Left forelimb (tissue), 1 donor: ENCODE measurements at regions not wholly inside any gene's neighbourhood (a gene's known extent, or its start where the extent isn't known, plus 50 kb on each side); places are given as distances from the start of the nearest gene placed in this dataset.

Experiments used
- DNase-seq: peaks from one replicate; pipeline ENCODE4 v3.0.0-alpha.2; 2018; ENCODE audit warnings: low spot score

DNA sequence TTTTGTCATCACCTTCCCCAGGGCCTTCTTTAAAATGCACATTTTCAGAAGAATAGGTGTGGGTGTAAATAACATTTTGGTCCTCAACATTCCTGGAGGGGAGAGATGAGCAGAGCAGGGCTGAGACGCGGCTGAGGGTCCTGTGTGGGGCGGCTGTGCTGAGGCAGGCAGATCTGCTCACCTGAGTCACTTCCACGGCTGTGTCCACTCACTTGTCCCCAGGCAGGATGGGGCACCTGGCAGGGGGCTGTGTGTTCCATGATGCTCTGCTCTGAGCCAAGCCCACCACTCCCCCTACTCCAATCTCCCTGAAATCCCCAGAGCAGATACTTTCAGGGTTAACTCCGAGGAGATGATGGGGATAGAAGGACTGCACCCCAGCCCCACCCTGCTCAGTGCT lies 93.8 kb downstream of the GLRX3 start:
- DNase-seq: peak; percentile 11

DNA sequence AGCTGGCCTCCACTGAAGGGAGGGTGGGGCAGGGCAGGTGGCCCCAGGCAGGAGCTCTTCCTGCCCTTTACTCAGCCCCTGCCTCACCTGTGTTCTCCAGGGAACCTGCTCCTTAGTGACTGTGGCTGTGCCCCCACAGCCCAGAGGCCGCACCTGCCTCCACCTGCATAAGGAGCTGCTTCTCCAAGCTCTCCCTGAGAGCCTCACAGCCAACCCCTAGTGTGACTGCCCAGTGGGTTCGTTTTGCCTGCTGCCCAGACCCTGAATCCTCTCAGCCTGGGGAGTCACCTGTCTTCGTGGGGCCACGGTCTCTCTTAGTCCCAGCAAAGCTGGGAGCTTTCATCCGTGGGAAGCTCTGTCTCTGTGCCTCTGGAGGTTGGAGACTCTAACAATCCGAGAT lies 94.4 kb downstream of the GLRX3 start:
- peak; percentile 15 for DNase-seq

DNA sequence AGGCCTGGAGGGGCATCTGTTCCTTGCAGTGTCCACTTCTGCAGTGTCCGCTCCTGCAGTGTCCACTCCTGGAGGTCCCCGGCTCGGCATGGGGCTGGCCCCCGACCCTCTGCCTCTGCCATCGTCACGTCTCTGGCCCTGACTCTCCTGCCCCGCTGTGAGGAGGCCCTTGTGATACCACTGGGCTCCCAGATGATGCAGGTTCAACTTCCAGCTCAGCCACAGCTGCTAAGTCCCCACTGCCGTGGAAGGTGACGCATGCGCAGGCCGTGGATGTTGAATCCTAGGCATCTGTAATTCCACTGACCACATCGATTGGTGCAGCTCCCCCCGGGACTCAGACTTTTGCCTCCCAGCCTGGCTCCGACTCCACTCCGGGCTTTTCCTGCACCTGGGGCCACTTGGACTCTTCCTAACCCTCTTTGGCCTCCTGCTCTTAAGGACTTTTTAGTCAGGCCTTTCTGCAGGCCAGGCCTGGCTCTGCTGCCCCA lies 95.1 kb downstream of the GLRX3 start:
- DNase-seq: peak; percentile 49

DNA sequence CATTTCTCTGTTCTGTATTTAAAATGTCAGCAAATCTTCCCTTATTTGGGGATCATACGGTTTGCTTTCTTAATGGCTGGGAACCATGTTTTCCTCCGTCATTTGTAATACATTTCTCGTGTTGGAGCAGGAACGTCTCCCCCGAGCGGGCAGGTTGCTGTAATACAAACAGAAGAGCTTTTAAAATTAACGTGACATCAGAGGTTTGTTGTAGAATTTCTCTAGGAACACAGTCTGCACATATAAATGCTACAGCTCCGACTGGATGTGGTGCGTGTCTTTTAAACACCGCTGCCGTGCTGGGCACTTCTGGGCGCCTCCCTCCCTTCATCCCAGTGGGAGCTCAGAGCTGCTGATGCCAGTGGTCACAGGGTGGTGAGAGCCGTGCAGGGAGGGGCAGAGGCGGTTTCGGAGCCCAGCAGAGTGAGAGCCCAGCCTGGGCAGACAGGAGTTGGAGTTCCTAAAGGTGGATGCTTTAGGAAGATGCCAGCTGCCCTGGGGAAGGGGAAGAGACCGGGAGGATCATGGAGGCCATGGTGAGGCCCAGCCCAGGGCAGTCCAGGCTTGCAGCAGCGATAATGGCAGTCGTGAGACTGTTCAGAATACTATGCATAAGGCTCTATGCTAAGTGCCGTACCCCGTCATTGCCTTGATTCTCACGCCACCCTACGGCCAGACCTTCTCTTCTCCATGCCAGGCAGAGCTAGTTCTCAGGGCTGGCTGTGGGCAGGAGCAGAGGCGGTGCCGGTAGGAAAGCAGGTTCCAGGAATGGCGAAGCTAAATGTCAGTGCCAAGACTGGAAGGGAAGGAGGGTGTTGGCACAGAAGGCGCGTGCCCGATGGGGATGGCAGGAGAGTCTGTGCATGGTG lies 96.2 kb downstream of the GLRX3 start:
- DNase-seq: peak; percentile 48

DNA sequence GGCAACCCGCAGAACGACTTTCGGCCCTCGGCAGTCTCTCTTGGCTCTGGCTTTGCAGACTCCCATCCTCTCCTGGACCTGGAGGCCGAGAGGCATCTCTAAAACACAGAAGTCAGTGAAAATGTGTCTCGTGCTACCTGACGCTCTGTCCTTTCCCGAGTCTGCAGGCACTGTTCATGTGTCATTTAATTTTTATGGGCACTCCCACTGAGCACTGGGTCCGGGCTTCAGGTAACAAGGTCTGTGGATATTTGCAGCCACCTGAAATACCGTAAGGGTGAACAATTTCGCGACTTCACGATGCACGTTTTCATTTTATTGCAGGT lies 96.8 kb downstream of the GLRX3 start:
- peak; percentile 4 for DNase-seq

DNA sequence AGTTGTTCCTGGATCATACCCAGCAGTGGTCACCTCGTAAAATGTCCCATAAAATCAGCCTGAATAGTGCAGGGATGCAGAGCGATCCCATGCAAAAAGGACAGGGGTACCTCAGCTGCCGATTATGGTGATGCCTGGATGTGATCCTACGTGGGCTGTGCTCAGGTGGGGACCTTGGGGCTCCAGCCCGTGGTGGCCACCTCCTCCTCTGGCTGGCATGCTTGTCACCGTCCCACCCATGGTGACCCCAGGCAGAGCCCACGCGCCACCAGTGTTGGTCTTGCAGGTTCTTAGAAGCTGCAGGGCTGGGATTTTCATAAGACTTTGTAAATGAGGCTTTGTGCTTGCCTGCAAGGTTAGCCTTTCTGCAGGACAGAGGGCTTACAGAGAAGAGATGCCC lies 97.2 kb downstream of the GLRX3 start:
- DNase-seq: peak; percentile 34

DNA sequence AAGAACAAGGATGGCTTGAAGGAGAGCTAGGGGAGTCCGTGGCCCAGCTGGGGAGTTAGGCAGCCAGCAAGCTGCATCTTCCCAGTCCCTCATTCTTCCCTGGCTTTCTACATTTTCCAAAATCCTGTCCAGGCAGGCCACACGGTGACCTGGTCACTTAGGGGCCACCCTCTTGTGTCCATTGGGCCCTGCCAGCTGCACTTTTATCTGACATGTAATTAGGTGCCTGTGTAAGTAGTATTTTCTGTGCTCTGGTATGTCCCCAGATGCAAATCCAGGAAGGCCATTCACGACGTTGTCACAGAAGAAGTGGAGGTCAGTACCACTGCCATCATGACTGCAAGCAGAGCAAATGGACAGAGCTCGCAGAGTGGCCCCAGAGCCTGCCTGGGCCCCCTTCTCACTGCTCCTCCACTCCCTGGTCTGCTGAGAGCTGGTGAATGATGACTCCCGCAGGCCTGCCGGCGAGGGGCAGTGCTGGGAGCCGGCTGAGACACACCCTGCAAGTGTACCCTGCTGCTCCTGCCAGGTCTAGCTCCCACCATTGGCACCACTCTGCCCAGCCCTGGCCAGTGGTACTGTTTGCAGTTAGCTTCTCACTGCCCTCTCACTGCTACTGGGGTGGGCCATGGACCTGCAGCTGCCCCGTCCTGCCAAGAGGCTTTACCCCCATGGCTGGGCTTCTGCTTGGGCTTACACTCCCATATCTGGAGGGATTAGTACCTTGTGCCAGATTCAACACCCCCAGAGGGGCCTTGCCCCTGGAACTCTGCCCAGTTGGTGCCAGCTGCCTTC lies 98.2 kb downstream of the GLRX3 start:
- peak; percentile 52 for DNase-seq

DNA sequence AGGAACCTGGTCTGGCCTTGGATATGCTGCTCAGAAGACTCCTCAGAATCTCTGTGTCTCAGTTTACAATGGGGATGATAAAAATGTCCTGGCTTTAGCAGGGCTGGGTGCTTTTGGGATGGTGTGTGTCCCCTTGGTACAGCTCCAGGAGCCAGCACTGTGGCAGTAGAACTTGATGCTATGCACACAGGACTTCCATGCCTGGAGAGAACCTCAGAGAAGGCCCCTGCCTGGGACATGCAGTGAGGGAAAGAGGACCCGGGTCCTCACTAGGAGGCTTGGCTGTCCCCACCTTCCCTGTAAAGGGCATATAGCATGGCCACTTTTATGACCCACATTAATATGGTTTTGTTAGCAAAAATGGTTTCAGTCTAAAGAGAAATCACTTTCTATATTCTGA lies 100.5 kb downstream of the GLRX3 start:
- DNase-seq: peak; percentile 30

DNA sequence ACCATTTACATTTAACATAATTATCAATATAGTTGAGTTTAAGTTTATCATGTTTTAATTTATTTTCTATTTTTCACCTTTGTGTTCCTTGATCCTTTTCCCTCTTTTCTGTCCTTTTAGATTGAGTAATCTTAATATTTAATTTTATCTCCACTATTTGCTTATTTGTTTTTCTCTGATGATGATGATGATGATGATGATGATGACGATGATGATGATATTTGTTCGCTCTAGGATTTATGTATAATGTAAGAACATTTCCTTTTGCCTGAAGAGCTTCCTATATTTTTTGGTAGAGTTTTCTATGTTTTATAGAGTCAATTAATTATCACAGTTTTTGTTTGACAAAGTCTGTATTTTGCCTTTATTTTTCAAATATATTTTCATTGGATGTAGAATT lies 104.2 kb downstream of the GLRX3 start:
- DNase-seq: no peak

DNA sequence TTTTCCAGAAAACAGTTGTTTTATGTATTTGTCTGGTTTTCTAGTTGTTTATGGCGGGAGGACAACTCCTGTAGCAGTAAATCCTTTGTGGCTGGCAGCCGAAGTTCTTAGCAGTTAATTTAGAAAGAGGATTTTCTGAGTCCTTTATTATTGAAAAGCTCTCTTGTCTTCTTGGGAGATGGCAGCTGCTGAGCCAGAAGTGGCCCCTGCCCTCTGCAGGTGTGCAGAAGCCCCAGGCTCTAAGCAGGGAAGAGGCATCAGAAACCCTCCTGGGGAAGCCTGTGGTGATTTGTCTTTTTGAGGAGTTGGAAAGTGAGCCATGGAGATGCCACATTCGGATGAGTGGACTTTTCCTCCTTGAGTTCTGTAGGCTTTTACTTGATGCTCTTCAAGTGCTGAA lies 106.3 kb downstream of the GLRX3 start:
- no peak for DNase-seq

DNA sequence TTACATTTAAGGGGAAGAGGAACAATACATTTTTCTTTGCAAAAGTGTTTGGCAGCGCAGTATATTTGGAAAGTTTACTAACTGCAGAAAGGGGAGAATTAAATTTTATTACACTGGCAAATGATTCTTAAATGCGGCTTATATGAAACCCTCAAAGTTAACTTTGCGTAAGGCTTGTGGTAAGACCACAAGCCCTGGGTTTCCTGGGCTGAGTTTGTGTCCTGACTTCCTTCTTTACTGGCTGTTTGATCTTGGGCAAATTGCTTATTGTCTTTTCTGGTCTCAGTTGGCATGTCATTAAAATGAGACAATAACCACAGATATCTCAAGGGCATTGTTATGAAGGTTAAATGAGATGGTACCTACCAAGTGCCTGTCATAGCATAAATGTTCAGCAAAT lies 106.8 kb downstream of the GLRX3 start:
- DNase-seq: no peak

DNA sequence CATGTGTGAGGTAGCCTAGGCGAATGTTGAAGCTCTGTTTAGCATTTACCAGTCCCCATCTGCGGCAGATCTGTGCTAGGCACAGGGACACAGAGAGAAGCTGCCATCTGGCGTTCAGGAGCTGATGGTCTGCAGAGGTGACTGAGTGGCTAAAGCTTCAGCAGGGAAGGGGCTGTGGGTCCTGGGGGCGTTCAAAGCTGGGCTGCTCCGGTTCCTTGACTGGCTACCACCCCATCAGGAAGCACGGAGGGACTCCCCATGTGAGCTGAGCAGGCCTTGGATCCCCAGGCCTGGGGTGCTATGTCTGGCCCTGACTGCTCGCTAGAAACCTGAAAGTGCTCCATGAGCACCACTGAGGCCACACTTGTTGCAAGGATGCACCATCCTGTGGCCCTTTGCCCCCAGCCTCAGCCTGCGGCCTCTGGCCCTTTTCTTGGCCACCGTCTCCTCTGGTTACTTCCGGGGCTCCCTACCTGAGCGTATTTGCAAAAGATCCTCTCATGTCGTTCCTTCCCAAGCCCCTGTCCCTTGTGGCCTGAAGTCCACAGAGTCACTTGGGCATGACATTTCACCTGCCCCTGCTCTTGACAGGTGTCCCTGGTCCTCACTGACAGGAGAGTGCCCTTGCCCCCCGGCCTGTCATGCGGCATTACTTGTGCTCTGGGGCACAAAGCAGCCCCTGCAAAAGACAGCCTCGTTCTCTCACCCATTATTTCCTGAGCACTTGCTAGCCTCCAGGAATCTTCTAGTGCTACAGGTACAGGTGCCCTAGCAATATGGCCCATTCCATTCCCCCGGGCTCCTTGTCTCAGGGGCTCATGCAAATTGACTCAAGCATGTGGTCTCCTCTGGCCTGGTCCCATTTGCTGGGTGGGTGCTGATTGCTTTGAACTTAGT lies 108.1 kb downstream of the GLRX3 start:
- peak; percentile 45 for DNase-seq

DNA sequence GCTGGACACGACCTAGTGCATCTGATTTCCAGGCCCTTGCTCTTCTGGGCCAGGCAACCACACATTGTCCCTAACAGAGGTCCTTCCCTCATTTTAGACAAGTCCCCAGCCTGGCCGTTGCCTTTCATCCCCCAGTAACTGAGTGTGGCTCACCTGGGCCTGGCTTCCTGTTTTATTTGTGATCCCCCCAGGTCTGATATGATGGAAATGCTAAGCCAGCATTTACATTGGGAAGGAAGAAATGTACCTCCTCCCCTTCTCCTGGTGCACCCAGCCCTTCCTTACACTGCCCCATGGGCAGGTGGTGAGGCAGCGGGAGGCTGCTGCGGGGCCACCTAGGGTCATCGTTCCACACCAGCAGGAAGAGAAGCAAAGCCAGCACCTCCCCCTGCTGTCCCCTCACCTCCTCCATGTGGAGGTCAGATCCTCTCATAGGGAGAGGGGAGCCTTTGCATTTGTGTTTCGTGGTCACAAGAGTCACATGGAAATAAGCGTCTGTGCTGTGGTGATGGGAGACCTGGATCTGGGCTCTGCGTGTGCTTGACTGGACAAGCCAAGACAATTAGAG lies 108.8 kb downstream of the GLRX3 start:
- DNase-seq: no peak

DNA sequence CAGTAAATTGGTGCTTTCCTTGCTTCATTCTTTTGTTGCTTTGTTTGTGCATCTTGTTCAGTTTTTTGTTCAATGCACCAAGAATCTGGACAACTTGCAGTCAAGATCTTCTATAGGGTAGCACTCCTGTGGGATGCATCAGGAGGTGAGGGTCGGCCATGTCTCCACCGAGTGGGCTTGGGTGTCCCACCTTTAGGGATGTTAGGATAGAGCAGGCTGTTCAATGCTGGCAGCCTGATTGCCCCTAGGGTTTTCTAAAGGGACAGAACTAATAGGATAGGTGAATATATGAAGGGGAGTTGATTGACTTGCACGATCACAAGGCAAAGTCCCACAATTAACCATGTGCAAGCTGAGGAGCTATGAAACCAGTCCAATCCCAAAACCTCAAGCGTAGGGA lies 109.9 kb downstream of the GLRX3 start:
- no peak for DNase-seq

DNA sequence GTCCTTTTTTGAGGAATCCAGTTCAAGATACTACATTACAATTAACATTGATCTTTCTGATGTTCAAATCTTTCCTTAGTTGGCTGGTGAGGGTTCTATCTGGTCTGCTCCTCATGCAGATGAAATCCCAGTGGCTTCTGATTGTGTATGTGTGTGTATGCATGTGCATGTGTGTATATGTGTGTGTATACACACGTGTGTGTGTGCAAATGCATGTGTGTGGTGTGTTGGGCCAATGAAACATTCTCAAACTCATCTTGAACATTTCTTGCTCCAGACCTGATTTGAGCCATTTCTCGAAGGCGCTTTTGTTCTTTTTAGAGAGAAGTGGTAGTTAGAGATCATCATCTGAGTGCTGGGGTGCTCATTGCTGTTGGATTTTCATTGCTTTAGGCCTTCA lies 113.9 kb downstream of the GLRX3 start:
- no peak for DNase-seq

DNA sequence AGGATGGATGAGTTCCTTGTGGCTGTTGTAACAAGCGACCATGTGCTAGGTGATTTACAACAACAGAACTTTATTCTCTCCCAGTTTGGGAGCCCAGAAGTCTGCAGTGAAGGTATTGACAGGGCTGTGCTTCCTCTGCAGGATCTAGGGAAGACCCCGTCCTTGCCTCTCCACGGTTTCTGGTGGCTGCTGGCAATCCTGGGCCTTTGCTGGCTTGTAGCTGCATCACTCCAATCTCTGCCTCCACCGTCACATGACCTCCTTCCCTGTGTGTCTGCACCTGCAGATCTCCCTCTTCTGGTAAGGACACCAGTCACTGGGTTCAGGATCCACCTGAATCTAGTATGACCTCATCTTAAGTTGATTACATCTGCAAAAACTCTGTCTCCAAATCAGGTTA lies 115.6 kb downstream of the GLRX3 start:
- no peak for DNase-seq

DNA sequence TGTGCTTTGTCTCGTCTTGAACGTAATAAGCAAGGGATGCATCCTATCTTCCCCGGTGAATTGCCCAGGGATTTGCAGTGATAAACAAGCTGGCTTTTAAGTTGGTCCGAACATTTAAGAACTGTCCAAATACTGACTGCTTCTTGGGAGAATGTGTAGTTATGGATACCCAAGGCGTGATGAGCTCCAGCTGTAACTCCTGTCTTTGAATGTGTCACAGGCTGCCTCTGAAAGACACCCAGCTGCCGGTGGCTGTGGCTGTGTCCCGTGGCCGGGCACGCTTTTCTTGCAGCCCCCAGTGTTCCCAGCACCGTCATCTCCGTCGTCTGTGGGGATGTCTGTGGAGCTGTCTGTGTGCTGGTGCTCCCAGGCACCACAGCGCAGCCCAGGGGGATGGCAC lies 118.1 kb downstream of the GLRX3 start:
- peak; percentile 53 for DNase-seq

DNA sequence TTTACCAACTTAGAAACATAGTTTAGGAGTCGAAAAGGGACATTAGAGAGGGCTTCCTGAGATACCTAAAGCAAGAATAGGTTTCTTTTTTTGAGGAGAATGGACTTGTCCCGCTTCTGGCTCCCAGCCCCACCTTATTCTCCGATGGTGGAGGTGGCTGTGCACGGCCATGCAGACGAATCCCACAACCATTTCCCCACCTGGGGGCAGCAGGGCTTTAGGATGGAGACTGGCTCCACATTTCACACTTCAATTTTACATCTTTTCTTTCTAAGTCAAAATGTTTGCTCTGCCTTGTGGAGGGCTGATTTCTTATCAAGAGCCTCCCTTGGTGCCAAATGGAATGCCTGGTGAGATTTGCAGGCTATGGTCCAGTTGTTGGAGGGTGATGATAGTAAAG lies 118.5 kb downstream of the GLRX3 start:
- DNase-seq: peak; percentile 41

DNA sequence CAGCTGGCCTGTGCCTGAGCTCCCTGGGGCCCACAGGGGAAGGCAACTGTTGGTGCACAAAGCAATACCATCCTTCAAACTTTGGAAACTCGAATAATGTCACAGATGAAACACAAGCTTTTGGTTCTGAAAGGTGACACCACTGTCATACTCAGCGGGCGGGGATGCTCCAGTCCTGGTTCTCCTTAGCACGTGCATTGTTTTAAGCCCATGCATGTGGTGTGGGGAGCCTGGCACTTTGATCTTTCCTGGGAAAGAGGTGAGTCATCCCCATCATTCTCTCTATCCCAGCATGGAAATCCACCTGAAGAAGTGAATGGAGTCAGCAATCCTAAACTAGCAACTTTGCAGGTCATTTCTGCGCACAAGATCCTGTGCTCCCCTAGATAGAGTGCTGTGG lies 119.6 kb downstream of the GLRX3 start:
- DNase-seq: no peak

DNA sequence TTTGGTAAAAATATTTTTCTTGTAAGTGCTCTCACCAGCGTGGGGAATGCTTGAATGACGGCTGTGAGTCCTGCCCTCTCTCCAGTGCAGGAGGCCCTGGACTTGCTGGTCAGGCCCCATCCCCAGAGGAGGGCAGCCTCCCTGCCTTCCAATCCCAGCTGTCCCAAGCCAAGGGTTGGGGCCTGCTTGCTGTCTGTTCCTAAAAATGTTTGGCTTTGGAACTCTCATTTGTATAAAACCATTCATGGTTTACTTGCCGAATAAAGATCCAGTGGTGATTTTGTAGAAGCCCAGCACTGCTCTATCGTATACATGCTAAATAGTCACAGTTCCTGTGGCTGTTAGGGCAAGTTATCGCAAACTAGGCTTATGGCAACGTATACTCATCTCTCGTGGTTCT lies 121.7 kb downstream of the GLRX3 start:
- no peak for DNase-seq

DNA sequence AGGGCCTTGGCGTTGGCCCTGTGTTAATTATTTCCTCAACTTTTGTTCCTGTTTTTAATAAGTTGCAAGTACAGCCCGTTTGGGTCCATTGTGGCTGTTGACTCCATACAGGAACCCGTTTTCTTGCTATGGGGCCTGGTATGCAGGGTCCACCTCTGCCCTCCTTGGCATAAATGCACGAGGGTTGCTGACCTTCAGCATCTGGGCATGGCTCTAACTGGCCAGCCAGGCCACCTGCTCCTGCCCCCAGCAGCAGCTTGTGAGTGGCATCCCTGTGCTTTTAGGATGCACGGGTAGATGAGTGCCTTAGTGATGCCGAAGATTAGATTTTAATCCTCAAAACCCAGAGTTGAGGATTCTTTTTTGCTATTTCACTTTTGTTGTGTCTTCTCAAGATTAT lies 123.2 kb downstream of the GLRX3 start:
- DNase-seq: no peak

DNA sequence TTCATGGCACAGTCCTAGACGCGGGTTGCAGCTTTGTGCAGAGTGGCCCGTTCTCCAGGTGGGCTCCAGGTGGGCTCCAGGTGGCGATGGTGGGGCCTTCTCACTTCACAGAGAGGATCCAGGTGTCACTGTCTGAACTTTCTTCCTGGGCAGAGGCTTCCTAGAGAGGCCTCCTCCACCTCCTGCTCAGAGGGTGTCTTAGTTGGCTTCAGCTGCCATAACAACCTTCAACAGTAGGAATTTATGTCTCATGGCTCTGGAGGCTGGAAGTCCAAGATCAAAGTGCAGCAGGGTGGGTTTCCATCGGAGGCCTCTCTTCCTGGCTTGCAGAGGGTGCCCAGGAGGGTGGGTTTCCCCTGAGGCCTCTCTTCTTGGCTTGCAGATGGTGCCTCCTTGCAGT lies 125.1 kb downstream of the GLRX3 start:
- DNase-seq: no peak
